DMS79 (cell line): ENCODE measurements at regions not wholly inside any gene's neighbourhood (a gene's known extent, or its start where the extent isn't known, plus 50 kb on each side); places are given as distances from the start of the nearest gene placed in this dataset.
"Not testable (repeated sequence)": the region's sequence is repeated elsewhere in the genome, so short reads cannot be mapped to it uniquely, and the experiment has no call there.

Experiments
- DNase-seq: peaks from one replicate; lab custom pipeline; 2025; lab: John Stamatoyannopoulos, UW

GRCh38 chr16:75780669-75781068, 54.4 kb upstream of the CPHXL start:
- DNase-seq: no peak

GRCh38 chr16:75781683-75782343, 55.5 kb upstream of the CPHXL start:
- no peak for DNase-seq

- no peak for DNase-seq
Measured at GRCh38 chr16:75787440-75787839, 61.1 kb upstream of the CPHXL start.

GRCh38 chr16:75789237-75789636, 62.9 kb upstream of the CPHXL start:
- no peak for DNase-seq

GRCh38 chr16:75792771-75793492, 66.6 kb upstream of the CPHXL start:
- no peak for DNase-seq

GRCh38 chr16:75793641-75794040, 67.4 kb upstream of the CPHXL start:
- no peak for DNase-seq

GRCh38 chr16:75794426-75794825, 68.1 kb upstream of the CPHXL start:
- DNase-seq: no peak

- DNase-seq: no peak
Measured at GRCh38 chr16:75798714-75799113, 72.4 kb upstream of the CPHXL start.

- no peak for DNase-seq
Measured at GRCh38 chr16:75801307-75801706, 75.0 kb upstream of the CPHXL start.

- DNase-seq: no peak
Measured at GRCh38 chr16:75803753-75804152, 77.5 kb upstream of the CPHXL start.

GRCh38 chr16:75804368-75804767, 78.1 kb upstream of the CPHXL start:
- no peak for DNase-seq

- no peak for DNase-seq
Measured at GRCh38 chr16:75805946-75806345, 79.7 kb upstream of the CPHXL start.

GRCh38 chr16:75806487-75806886, 80.2 kb upstream of the CPHXL start:
- no peak for DNase-seq

- no peak for DNase-seq
Measured at GRCh38 chr16:75810342-75810741, 84.1 kb upstream of the CPHXL start.

- no peak for DNase-seq
Measured at GRCh38 chr16:75811020-75811634, 84.8 kb upstream of the CPHXL start.

- no peak for DNase-seq
Measured at GRCh38 chr16:75818491-75818890, 92.2 kb upstream of the CPHXL start.

GRCh38 chr16:75820672-75821071, 94.4 kb upstream of the CPHXL start:
- DNase-seq: no peak

GRCh38 chr16:75821117-75821516, 94.8 kb upstream of the CPHXL start:
- no peak for DNase-seq

GRCh38 chr16:75825750-75826149, 99.5 kb upstream of the CPHXL start:
- DNase-seq: not testable (repeated sequence)

GRCh38 chr16:75827372-75828038, 101.2 kb upstream of the CPHXL start:
- DNase-seq: not testable (repeated sequence)

GRCh38 chr16:75833385-75833784, 107.1 kb upstream of the CPHXL start:
- not testable (repeated sequence) for DNase-seq

- no peak for DNase-seq
Measured at GRCh38 chr16:75836347-75837010, 110.2 kb upstream of the CPHXL start.
